ENCODE measurements at regions not wholly inside any gene's neighbourhood (a gene's known extent, or its start where the extent isn't known, plus 50 kb on each side); places are given as distances from the start of the nearest gene placed in this dataset.

DNA sequence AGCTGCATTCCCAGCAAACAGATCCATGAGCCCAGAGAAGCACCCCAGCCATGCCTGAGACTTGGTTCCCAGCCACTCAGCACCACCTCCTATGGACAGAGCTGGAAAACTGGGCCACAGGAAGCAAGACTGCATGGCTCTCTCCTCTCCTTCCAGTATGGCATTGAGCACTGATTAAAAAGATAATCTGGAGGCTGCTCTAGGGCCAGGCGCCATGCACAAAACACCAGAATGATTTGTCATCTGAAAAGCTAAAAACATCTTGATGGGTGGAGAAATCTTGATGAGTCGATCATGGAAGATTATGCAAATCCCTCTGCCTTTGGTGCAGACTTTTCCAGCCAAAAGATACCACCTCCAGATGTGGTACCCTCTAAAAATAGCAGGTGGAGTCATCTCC, 62.7 kb upstream of the MRPS22 start:
- Histone ChIP-seq H4K20me1 (ENCODE audit: insufficient read depth, low read length) (no peaks in the 10 kb centered on the region), H3K4me1 (ENCODE audit: insufficient read depth, low read length) (peaks cover 5% of the 10 kb centered on the region), H3K36me3 (ENCODE audit: insufficient read depth, low read length) (no peaks in the 10 kb centered on the region), H3K9me3 (ENCODE audit: low read depth, low read length) (no peaks in the 10 kb centered on the region), H2AFZ (ENCODE audit: low read length) (no peak overlapping the region), H3K4me2 (ENCODE audit: insufficient read depth, low read length) (no peak overlapping the region), H3K79me2 (ENCODE audit: insufficient read depth, low read length) (no peaks in the 10 kb centered on the region), H3K27me3 (ENCODE audit: insufficient read depth, low read length) (no peaks in the 10 kb centered on the region), H3K27ac (ENCODE audit: low read depth, low read length) (no peak overlapping the region), H3K4me3 (ENCODE audit: insufficient read depth, low read length) (no peak overlapping the region)
- TF ChIP-seq CTCF (IDR thresholded peaks at IDR 0.05; ENCODE audit: extremely low read depth, low read depth, low read length) = no peak
- no peak for DNase-seq (ENCODE audit: insufficient read length, low spot score, missing footprints)

DNA sequence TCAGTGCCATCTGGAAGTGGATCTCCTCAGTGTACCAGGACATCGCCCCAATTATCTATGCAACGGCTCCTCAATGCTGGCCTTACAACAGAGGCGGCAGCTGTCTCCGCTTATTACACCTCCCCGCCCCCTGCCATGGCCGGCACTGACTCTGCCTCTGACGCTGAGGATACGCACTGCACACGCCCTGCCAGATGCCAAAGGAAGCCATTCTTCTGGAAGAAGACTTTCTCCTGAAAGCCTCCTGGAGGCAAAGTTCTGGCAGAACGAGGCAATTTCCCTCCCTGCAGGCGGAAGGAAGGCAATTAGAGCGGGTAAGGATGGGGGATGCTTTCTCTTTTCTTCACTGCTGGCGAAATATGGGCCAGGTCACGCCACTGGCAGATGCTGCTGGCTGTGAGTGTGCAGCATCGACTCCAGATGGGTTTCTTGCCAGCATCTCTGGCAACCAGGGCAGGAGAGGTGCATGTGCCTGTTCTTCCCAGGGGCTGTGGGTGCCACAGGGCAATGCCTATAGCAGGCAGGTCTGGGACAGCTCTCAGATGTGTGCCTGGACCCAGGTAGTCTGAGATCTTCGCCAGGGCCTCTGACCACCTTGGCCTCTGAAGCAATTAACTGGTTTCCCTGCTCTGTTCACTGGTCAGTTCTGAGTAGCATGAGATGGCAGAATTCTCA, 62.2 kb upstream of the MRPS22 start:
- H2AFZ ChIP-seq (ENCODE audit: low read length) = no peak overlapping the region
- no peaks in the 10 kb centered on the region for H4K20me1 ChIP-seq (ENCODE audit: insufficient read depth, low read length)
- DNase-seq (ENCODE audit: insufficient read length, low spot score, missing footprints) = no peak
- no peak overlapping the region for H3K4me2 ChIP-seq (ENCODE audit: insufficient read depth, low read length)
- no peaks in the 10 kb centered on the region for H3K27me3 ChIP-seq (ENCODE audit: insufficient read depth, low read length)
- H3K36me3 ChIP-seq (ENCODE audit: insufficient read depth, low read length) = no peaks in the 10 kb centered on the region
- TF ChIP-seq CTCF (IDR thresholded peaks at IDR 0.05; ENCODE audit: extremely low read depth, low read depth, low read length) = no peak
- no peaks in the 10 kb centered on the region for H3K9me3 ChIP-seq (ENCODE audit: low read depth, low read length)
- no peak overlapping the region for H3K4me3 ChIP-seq (ENCODE audit: insufficient read depth, low read length)
- H3K4me1 ChIP-seq (ENCODE audit: insufficient read depth, low read length) = peaks cover 5% of the 10 kb centered on the region
- H3K27ac ChIP-seq (ENCODE audit: low read depth, low read length) = no peak overlapping the region
- no peaks in the 10 kb centered on the region for H3K79me2 ChIP-seq (ENCODE audit: insufficient read depth, low read length)

GRCh38 chr3:139283301-139283700, 60.5 kb upstream of the MRPS22 start:
- no peaks in the 10 kb centered on the region for H4K20me1 ChIP-seq (ENCODE audit: insufficient read depth, low read length)
- H3K27me3 ChIP-seq (ENCODE audit: insufficient read depth, low read length) = no peaks in the 10 kb centered on the region
- H3K4me2 ChIP-seq (ENCODE audit: insufficient read depth, low read length) = no peak overlapping the region
- no peak for TF ChIP-seq CTCF (IDR thresholded peaks at IDR 0.05; ENCODE audit: extremely low read depth, low read depth, low read length)
- DNase-seq (ENCODE audit: insufficient read length, low spot score, missing footprints) = no peak
- no peak overlapping the region for H3K4me3 ChIP-seq (ENCODE audit: insufficient read depth, low read length)
- H3K9me3 ChIP-seq (ENCODE audit: low read depth, low read length) = no peaks in the 10 kb centered on the region
- H2AFZ ChIP-seq (ENCODE audit: low read length) = no peak overlapping the region
- H3K79me2 ChIP-seq (ENCODE audit: insufficient read depth, low read length) = no peaks in the 10 kb centered on the region
- H3K27ac ChIP-seq (ENCODE audit: low read depth, low read length) = no peak overlapping the region
- peaks cover 5% of the 10 kb centered on the region for H3K4me1 ChIP-seq (ENCODE audit: insufficient read depth, low read length)
- no peaks in the 10 kb centered on the region for H3K36me3 ChIP-seq (ENCODE audit: insufficient read depth, low read length)

DNA sequence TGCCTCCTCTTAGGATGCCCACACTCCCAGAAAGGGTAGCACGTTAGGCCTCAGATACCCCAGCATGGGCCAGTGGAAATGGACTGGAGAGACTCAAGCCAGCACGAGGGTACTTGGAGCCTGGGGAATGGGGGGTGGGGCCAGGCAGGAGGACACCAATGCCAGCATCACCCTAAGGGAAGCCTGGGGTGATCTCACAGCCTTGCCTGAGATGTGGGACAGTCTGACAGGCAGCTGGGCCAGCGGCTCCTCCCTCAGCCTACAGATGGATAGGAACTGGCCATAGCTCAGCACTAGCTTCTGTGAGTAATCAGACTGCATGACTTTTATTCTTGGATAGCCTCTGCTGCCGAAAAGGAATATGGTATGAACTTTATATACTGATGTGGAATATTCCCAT, 59.6 kb upstream of the MRPS22 start:
- Histone ChIP-seq H3K4me1 (ENCODE audit: insufficient read depth, low read length) (peaks cover 7% of the 10 kb centered on the region), H3K79me2 (ENCODE audit: insufficient read depth, low read length) (no peaks in the 10 kb centered on the region), H3K36me3 (ENCODE audit: insufficient read depth, low read length) (no peaks in the 10 kb centered on the region), H3K27me3 (ENCODE audit: insufficient read depth, low read length) (no peaks in the 10 kb centered on the region), H4K20me1 (ENCODE audit: insufficient read depth, low read length) (no peaks in the 10 kb centered on the region), H3K4me2 (ENCODE audit: insufficient read depth, low read length) (no peak overlapping the region), H3K4me3 (ENCODE audit: insufficient read depth, low read length) (no peak overlapping the region), H2AFZ (ENCODE audit: low read length) (no peak overlapping the region), H3K9me3 (ENCODE audit: low read depth, low read length) (no peaks in the 10 kb centered on the region), H3K27ac (ENCODE audit: low read depth, low read length) (no peak overlapping the region)
- no peak for TF ChIP-seq CTCF (IDR thresholded peaks at IDR 0.05; ENCODE audit: extremely low read depth, low read depth, low read length)
- DNase-seq (ENCODE audit: insufficient read length, low spot score, missing footprints) = no peak
